Fibroblast of lung (primary cell): ENCODE measurements at regions not wholly inside any gene's neighbourhood (a gene's known extent, or its start where the extent isn't known, plus 50 kb on each side); places are given as distances from the start of the nearest gene placed in this dataset.

Experiments used
- DNase-seq, 2 donors: peaks; one replicate each; pipeline versions ENCODE4 v3.0.0 to v3.0.0-alpha.2; 2010; ENCODE audit warnings: low read depth in 2 of 2
- H2AFZ ChIP-seq: 2 replicates; pipeline ENCODE4 v1.5.1; 2012; ENCODE audit warnings: low read length, control low read depth, inconsistent platforms
- H3K27ac ChIP-seq: 2 replicates; pipeline ENCODE4 v1.5.1; 2011; ENCODE audit warnings: low read length, control low read depth; ENCODE audit not compliant: insufficient read depth
- H3K27me3 ChIP-seq: 2 replicates; pipeline ENCODE4 v1.5.1; 2011; ENCODE audit warnings: mild to moderate bottlenecking, low read length; ENCODE audit not compliant: control insufficient read depth, insufficient read depth
- H3K36me3 ChIP-seq: 2 replicates; pipeline ENCODE4 v1.5.1; 2011; ENCODE audit warnings: low read length; ENCODE audit not compliant: control insufficient read depth, insufficient read depth
- H3K4me1 ChIP-seq: 2 replicates; pipeline ENCODE4 v1.5.1; 2011; ENCODE audit warnings: low read length; ENCODE audit not compliant: control insufficient read depth, insufficient read depth; ENCODE audit errors: extremely low read depth
- H3K4me2 ChIP-seq: 2 replicates; pipeline ENCODE4 v1.5.1; 2011; ENCODE audit warnings: low read length, control low read depth; ENCODE audit not compliant: insufficient read depth; ENCODE audit errors: extremely low read depth
- H3K4me3 ChIP-seq, 4 experiments: fragments of 200-600 bp in 1 of 4; sonication (generic) in 1 of 4; replicated peaks in 1 of 4; 2 replicates each; pipeline ENCODE4 v1.5.1; 2011 to 2016; ENCODE audit warnings: low read length in 4 of 4, low read depth in 3 of 4, mild to moderate bottlenecking in 3 of 4, control low read depth in 2 of 4, inconsistent platforms in 1 of 4, mixed read lengths in 1 of 4; ENCODE audit not compliant: insufficient read depth in 1 of 4; ENCODE audit errors: control extremely low read depth in 1 of 4
- H3K79me2 ChIP-seq: 2 replicates; pipeline ENCODE4 v1.5.1; 2012; ENCODE audit warnings: mild to moderate bottlenecking, low read length, inconsistent platforms; ENCODE audit not compliant: control insufficient read depth, insufficient read depth
- H3K9ac ChIP-seq: 2 replicates; pipeline ENCODE4 v1.5.1; 2011; ENCODE audit warnings: mild to moderate bottlenecking, low read length, control low read depth; ENCODE audit not compliant: insufficient read depth
- H3K9me3 ChIP-seq: 2 replicates; pipeline ENCODE4 v1.5.1; 2012; ENCODE audit warnings: low read depth, low read length; ENCODE audit not compliant: control insufficient read depth, insufficient read depth
- H4K20me1 ChIP-seq: 2 replicates; pipeline ENCODE4 v1.5.1; 2011; ENCODE audit warnings: low read length; ENCODE audit not compliant: control insufficient read depth, insufficient read depth; ENCODE audit errors: extremely low read depth
- EZH2 ChIP-seq: IDR thresholded peaks from 2 replicates; pipeline ENCODE4 v1.5.1; 2012; ENCODE audit warnings: low read length, control low read depth, mild to moderate bottlenecking; ENCODE audit errors: missing control alignments
- TF ChIP-seq, protein P1 (sequence below), 2 donors: IDR thresholded peaks in 1 of 2; conservative IDR thresholded peaks in 1 of 2; 1 replicate in 1 of 2; 2 replicates in 1 of 2; pipeline ENCODE4 v1.5.1; 2011 to 2012; ENCODE audit warnings: low read length in 2 of 2, control low read depth in 1 of 2, inconsistent platforms in 1 of 2, low read depth in 1 of 2, mild to moderate bottlenecking in 1 of 2

DNA sequence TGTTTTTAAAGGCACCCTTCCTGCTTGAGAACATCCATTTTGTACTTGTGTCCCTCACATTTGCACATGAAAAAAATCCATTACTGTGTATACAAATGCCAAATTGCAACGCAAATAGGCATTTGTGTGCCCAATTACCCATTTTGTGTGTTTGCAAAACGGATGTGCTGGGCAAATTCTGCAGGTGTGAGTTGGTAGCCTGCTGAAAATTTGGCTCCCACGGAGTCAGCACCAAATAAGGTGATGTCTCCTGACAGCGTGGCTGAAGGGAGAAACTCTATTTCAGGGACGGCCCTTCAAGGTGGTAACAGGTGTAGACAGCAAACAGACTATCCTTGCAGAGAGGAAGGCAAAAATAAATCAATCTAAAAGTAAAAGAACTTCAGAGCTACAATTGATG lies 661.1 kb downstream of the BCL11A start:
- H3K4me2 ChIP-seq: no peak overlapping the region
- no peaks in the 10 kb centered on the region for H3K27me3 ChIP-seq
- TF ChIP-seq, protein P1, sequence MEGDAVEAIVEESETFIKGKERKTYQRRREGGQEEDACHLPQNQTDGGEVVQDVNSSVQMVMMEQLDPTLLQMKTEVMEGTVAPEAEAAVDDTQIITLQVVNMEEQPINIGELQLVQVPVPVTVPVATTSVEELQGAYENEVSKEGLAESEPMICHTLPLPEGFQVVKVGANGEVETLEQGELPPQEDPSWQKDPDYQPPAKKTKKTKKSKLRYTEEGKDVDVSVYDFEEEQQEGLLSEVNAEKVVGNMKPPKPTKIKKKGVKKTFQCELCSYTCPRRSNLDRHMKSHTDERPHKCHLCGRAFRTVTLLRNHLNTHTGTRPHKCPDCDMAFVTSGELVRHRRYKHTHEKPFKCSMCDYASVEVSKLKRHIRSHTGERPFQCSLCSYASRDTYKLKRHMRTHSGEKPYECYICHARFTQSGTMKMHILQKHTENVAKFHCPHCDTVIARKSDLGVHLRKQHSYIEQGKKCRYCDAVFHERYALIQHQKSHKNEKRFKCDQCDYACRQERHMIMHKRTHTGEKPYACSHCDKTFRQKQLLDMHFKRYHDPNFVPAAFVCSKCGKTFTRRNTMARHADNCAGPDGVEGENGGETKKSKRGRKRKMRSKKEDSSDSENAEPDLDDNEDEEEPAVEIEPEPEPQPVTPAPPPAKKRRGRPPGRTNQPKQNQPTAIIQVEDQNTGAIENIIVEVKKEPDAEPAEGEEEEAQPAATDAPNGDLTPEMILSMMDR (conservative IDR thresholded peaks at IDR 0.05 in 1 of 2, IDR thresholded peaks at IDR 0.05 in 1 of 2; ENCODE audit: low read depth in 1 of 2, low read length in 2 of 2): no peak
- no peak for TF ChIP-seq EZH2
- H3K27ac ChIP-seq: no peak overlapping the region
- DNase-seq: no peak
- H3K4me3 ChIP-seq: no peak overlapping the region
- H3K4me1 ChIP-seq: no peaks in the 10 kb centered on the region
- H3K9ac ChIP-seq: no peak overlapping the region
- no peaks in the 10 kb centered on the region for H3K36me3 ChIP-seq
- no peaks in the 10 kb centered on the region for H3K79me2 ChIP-seq
- H4K20me1 ChIP-seq: no peaks in the 10 kb centered on the region
- H3K9me3 ChIP-seq: no peaks in the 10 kb centered on the region
- H2AFZ ChIP-seq: no peak overlapping the region

DNA sequence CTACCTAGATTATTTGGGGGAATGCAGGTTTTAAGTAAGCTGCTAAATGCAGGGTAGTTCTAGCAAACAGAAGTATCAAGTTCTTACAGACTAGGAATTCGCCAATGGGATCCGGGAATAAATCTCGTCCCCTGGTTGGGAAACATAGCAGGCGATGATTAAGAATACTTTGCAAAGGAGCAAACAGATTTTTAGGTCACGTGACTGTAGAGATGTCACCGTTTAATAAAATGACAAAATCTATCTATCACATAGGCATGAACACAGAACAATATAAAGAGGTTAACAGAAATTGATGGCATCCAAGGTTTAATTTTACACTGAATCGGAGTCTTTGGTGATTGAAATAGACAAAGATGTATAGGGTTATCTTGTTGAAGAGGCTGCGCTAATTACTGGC lies 664.1 kb downstream of the BCL11A start:
- no peaks in the 10 kb centered on the region for H4K20me1 ChIP-seq
- DNase-seq: no peak
- no peak overlapping the region for H3K27ac ChIP-seq
- H3K9me3 ChIP-seq: no peaks in the 10 kb centered on the region
- TF ChIP-seq, protein P1 (conservative IDR thresholded peaks at IDR 0.05 in 1 of 2, IDR thresholded peaks at IDR 0.05 in 1 of 2; ENCODE audit: low read depth in 1 of 2, low read length in 2 of 2): no peak
- TF ChIP-seq EZH2: no peak
- no peak overlapping the region for H2AFZ ChIP-seq
- H3K9ac ChIP-seq: no peak overlapping the region
- no peaks in the 10 kb centered on the region for H3K4me1 ChIP-seq
- no peak overlapping the region for H3K4me3 ChIP-seq
- H3K79me2 ChIP-seq: no peaks in the 10 kb centered on the region
- H3K36me3 ChIP-seq: no peaks in the 10 kb centered on the region
- H3K4me2 ChIP-seq: no peak overlapping the region
- H3K27me3 ChIP-seq: no peaks in the 10 kb centered on the region

DNA sequence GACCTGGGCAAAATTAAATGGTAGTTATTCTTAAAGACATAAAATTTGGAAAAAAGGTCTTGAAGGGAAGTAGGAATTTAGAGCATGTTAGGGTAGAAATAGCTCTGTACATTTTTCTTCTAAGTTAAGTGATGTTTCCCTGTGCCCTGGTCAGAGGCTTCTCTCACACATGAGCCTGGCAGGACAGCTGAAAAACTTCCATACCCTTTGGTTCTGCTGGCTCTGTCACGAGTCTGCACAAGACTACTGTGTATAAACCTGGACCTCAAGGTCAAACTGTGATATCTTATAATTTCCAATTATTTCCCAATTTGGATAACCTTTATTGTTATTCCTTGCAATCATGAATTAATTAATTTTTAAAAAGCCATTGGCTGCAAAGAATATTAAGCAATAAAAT lies 664.7 kb downstream of the BCL11A start:
- H3K4me3 ChIP-seq: no peak overlapping the region
- no peaks in the 10 kb centered on the region for H3K4me1 ChIP-seq
- TF ChIP-seq, protein P1 (conservative IDR thresholded peaks at IDR 0.05 in 1 of 2, IDR thresholded peaks at IDR 0.05 in 1 of 2; ENCODE audit: low read depth in 1 of 2, low read length in 2 of 2): no peak
- TF ChIP-seq EZH2: no peak
- H3K36me3 ChIP-seq: no peaks in the 10 kb centered on the region
- DNase-seq: no peak
- no peaks in the 10 kb centered on the region for H3K9me3 ChIP-seq
- H3K79me2 ChIP-seq: no peaks in the 10 kb centered on the region
- no peak overlapping the region for H3K9ac ChIP-seq
- H4K20me1 ChIP-seq: no peaks in the 10 kb centered on the region
- no peak overlapping the region for H3K4me2 ChIP-seq
- H2AFZ ChIP-seq: no peak overlapping the region
- H3K27me3 ChIP-seq: no peaks in the 10 kb centered on the region
- H3K27ac ChIP-seq: no peak overlapping the region
